ENCODE measurements at regions not wholly inside any gene's neighbourhood (a gene's known extent, or its start where the extent isn't known, plus 50 kb on each side); places are given as distances from the start of the nearest gene placed in this dataset.

DNA sequence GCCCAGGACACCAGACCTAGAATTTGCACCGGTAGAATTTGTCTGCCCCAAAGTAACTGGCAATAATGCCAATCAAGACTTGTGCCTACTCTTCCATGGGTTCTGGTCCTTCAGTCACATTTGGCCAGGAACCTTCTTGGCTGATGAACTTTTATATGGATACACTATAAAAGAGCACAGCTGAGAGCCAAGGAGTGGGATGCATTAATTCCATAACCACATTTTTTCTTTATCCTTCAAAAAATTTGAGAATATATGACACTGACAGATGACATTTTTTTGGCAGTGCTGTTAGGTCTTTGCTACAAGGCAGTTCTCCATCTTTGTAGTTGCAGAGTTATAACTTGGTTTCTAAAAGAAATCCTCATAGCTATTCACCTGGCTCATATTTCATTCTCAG lies 129.2 kb upstream of the HDAC9 start:
- TF ChIP-seq POLR2AphosphoS5 (IDR thresholded peaks at IDR 0.05; ENCODE audit: low read depth, low read length) (no peak), REST (IDR thresholded peaks at IDR 0.05; ENCODE audit: insufficient read depth in 1 of 2, low read depth in 2 of 2, low read length in 2 of 2) (no peak), TAF1 (IDR thresholded peaks at IDR 0.05; ENCODE audit: borderline replicate concordance, insufficient read depth, low read length) (no peak), SIN3A (IDR thresholded peaks at IDR 0.05; ENCODE audit: borderline replicate concordance, insufficient read depth, low read length) (no peak), FOXP2 (optimal IDR thresholded peaks at IDR 0.05; ENCODE audit: borderline replicate concordance, extremely low read depth, extremely low read length, insufficient read depth) (no peak)

GRCh38 chr7:18369011-18369410 lies 126.5 kb upstream of the HDAC9 start:
- TF ChIP-seq TAF1 (IDR thresholded peaks at IDR 0.05; ENCODE audit: borderline replicate concordance, insufficient read depth, low read length): no peak
- TF ChIP-seq POLR2AphosphoS5 (IDR thresholded peaks at IDR 0.05; ENCODE audit: low read depth, low read length): no peak
- TF ChIP-seq FOXP2 (optimal IDR thresholded peaks at IDR 0.05; ENCODE audit: borderline replicate concordance, extremely low read depth, extremely low read length, insufficient read depth): no peak
- TF ChIP-seq SIN3A (IDR thresholded peaks at IDR 0.05; ENCODE audit: borderline replicate concordance, insufficient read depth, low read length): no peak
- TF ChIP-seq REST (IDR thresholded peaks at IDR 0.05; ENCODE audit: insufficient read depth in 1 of 2, low read depth in 2 of 2, low read length in 2 of 2): no peak

DNA sequence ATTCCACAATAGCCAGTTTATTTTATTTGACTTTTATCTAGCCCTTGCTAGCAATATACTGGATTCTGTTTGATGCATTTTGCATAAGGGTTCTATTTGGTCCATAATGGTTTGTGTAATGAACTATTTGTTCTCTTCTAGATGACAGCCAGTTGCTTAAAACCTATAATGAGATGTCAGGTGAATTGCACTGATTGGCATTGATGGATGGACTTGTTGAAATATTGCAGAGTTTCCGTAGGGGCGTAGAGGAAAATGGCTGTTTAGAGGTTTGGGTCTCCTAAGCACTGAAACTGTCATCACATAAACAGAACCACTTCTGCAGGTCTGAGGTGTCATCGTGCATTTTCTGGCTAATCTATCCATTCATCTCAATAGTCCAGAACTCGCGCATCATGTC lies 124.9 kb upstream of the HDAC9 start:
- TF ChIP-seq REST (IDR thresholded peaks at IDR 0.05; ENCODE audit: insufficient read depth in 1 of 2, low read depth in 2 of 2, low read length in 2 of 2) (no peak), SIN3A (IDR thresholded peaks at IDR 0.05; ENCODE audit: borderline replicate concordance, insufficient read depth, low read length) (no peak), FOXP2 (optimal IDR thresholded peaks at IDR 0.05; ENCODE audit: borderline replicate concordance, extremely low read depth, extremely low read length, insufficient read depth) (no peak), POLR2AphosphoS5 (IDR thresholded peaks at IDR 0.05; ENCODE audit: low read depth, low read length) (no peak), TAF1 (IDR thresholded peaks at IDR 0.05; ENCODE audit: borderline replicate concordance, insufficient read depth, low read length) (no peak)

- TF ChIP-seq FOXP2 (optimal IDR thresholded peaks at IDR 0.05; ENCODE audit: borderline replicate concordance, extremely low read depth, extremely low read length, insufficient read depth): no peak
These were observed 116.5 kb upstream of the HDAC9 start for GRCh38 chr7:18378989-18379605.

DNA sequence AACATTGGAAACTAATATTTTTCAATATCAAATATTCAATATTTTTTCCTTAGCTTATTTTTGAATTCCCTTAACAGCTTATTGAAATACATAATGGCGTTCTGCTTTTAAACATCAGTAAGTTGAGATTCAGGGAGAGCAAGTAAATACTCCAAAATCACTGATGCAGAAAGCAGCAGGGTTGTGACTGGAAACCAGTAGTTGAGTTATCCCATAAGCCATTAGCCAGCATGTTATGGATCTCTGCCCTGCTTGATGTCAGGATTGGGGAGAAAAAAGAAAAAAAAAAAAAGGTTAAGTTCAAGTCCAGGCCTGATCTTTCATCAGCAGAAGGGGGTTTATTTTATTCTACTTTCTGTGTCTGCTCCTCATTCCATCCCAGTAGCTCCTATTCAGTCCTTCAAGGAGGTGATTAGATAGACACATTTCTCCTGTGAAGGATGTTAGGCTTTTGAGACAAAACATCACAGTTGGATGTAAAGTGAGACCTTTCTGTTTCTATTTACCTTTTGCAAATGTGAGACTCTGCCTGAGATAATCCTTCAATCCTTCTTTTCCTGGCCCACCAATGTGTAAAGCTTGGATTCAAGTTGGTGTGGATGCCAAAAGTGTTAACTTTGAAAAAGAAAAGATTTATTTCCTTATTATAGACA lies 110.9 kb upstream of the HDAC9 start:
- no peak for TF ChIP-seq FOXP2 (optimal IDR thresholded peaks at IDR 0.05; ENCODE audit: borderline replicate concordance, extremely low read depth, extremely low read length, insufficient read depth)
- no peak for TF ChIP-seq SIN3A (IDR thresholded peaks at IDR 0.05; ENCODE audit: borderline replicate concordance, insufficient read depth, low read length)
- no peak for TF ChIP-seq POLR2AphosphoS5 (IDR thresholded peaks at IDR 0.05; ENCODE audit: low read depth, low read length)
- TF ChIP-seq TAF1 (IDR thresholded peaks at IDR 0.05; ENCODE audit: borderline replicate concordance, insufficient read depth, low read length): no peak
- no peak for TF ChIP-seq REST (IDR thresholded peaks at IDR 0.05; ENCODE audit: insufficient read depth in 1 of 2, low read depth in 2 of 2, low read length in 2 of 2)

All from PFSK-1 (cell line).